ENCODE measurements at regions not wholly inside any gene's neighbourhood (a gene's known extent, or its start where the extent isn't known, plus 50 kb on each side); places are given as distances from the start of the nearest gene placed in this dataset.
A peak's percentile ranks its signal among the peaks of the same experiment; 100 is the strongest.

GRCh38 chr2:104952976-104953375 is 84.9 kb upstream of the MRPS9 start:
- WGBS (ENCODE audit: extremely low coverage, insufficient coverage, low lambda C conversion rate), result no CpG with 5 or more reads among the region's 4 CpGs
- Histone ChIP-seq H3K79me1 (ENCODE audit: low read length) (no peaks in the 10 kb centered on the region), H3K4me1 (ENCODE audit: control insufficient read depth, low read depth, low read length) (no peaks in the 10 kb centered on the region), H3K18ac (ENCODE audit: low read length) (no peak overlapping the region), H2AK5ac (ENCODE audit: low read length) (no peak overlapping the region), H3K9ac (ENCODE audit: low read length) (no peak overlapping the region), H3K27ac (ENCODE audit: low read depth, low read length) (no peak overlapping the region), H4K8ac (ENCODE audit: low read depth, low read length) (no peak overlapping the region), H3K4me3 (ENCODE audit: low read length) (no peak overlapping the region), H3K27me3 (ENCODE audit: insufficient read depth, low read length, poor library complexity) (no peaks in the 10 kb centered on the region), H4K5ac (ENCODE audit: low read length) (no peak overlapping the region), H3K4ac (ENCODE audit: low read depth, low read length) (no peak overlapping the region), H3K79me2 (ENCODE audit: control insufficient read depth, insufficient read depth, low read length) (no peaks in the 10 kb centered on the region), H3K4me2 (ENCODE audit: low read length) (no peak overlapping the region), H3K23ac (ENCODE audit: low read length) (no peak overlapping the region), H3K36me3 (ENCODE audit: control insufficient read depth, insufficient read depth, low read length) (no peaks in the 10 kb centered on the region), H2BK5ac (ENCODE audit: low read length) (no peak overlapping the region), H2BK120ac (ENCODE audit: low read depth, low read length) (no peak overlapping the region), H2BK15ac (replicated peaks; ENCODE audit: low read depth) (no peak overlapping the region), H3K56ac (ENCODE audit: low read length) (no peak overlapping the region)
- DNase-seq, result no peak

GRCh38 chr2:104965900-104966299 is 72.0 kb upstream of the MRPS9 start:
- Histone ChIP-seq H3K56ac (ENCODE audit: low read length) (no peak overlapping the region), H3K4me3 (ENCODE audit: low read length) (no peak overlapping the region), H2BK120ac (ENCODE audit: low read depth, low read length) (no peak overlapping the region), H3K18ac (ENCODE audit: low read length) (no peak overlapping the region), H2BK5ac (ENCODE audit: low read length) (no peak overlapping the region), H2BK15ac (replicated peaks; ENCODE audit: low read depth) (no peak overlapping the region), H2AK5ac (ENCODE audit: low read length) (no peak overlapping the region), H3K27me3 (ENCODE audit: insufficient read depth, low read length, poor library complexity) (no peaks in the 10 kb centered on the region), H3K79me2 (ENCODE audit: control insufficient read depth, insufficient read depth, low read length) (no peaks in the 10 kb centered on the region), H4K5ac (ENCODE audit: low read length) (no peak overlapping the region), H3K27ac (ENCODE audit: low read depth, low read length) (no peak overlapping the region), H3K79me1 (ENCODE audit: low read length) (no peaks in the 10 kb centered on the region), H3K23ac (ENCODE audit: low read length) (no peak overlapping the region), H4K8ac (ENCODE audit: low read depth, low read length) (no peak overlapping the region), H3K36me3 (ENCODE audit: control insufficient read depth, insufficient read depth, low read length) (no peaks in the 10 kb centered on the region), H3K4me2 (ENCODE audit: low read length) (no peak overlapping the region), H3K9ac (ENCODE audit: low read length) (no peak overlapping the region), H3K4ac (ENCODE audit: low read depth, low read length) (no peak overlapping the region), H3K4me1 (ENCODE audit: control insufficient read depth, low read depth, low read length) (peaks cover 2% of the 10 kb centered on the region)
- peak; percentile 44 for DNase-seq

- Histone ChIP-seq H2BK120ac (ENCODE audit: low read depth, low read length) (no peak overlapping the region), H3K4me3 (ENCODE audit: low read length) (no peak overlapping the region)
- WGBS (ENCODE audit: extremely low coverage, insufficient coverage, low lambda C conversion rate), result no CpG with 5 or more reads among the region's 3 CpGs
These were observed 68.3 kb upstream of the MRPS9 start for GRCh38 chr2:104969564-104969963.

GRCh38 chr2:104975371-104975770 is 62.5 kb upstream of the MRPS9 start:
- Histone ChIP-seq H2BK5ac (ENCODE audit: low read length) (no peak overlapping the region), H3K4me2 (ENCODE audit: low read length) (no peak overlapping the region), H4K5ac (ENCODE audit: low read length) (no peak overlapping the region), H3K4me1 (ENCODE audit: control insufficient read depth, low read depth, low read length) (no peaks in the 10 kb centered on the region), H3K79me1 (ENCODE audit: low read length) (no peaks in the 10 kb centered on the region), H3K27me3 (ENCODE audit: insufficient read depth, low read length, poor library complexity) (no peaks in the 10 kb centered on the region), H3K36me3 (ENCODE audit: control insufficient read depth, insufficient read depth, low read length) (no peaks in the 10 kb centered on the region), H3K56ac (ENCODE audit: low read length) (no peak overlapping the region), H3K4me3 (ENCODE audit: low read length) (no peak overlapping the region), H3K79me2 (ENCODE audit: control insufficient read depth, insufficient read depth, low read length) (no peaks in the 10 kb centered on the region), H3K9ac (ENCODE audit: low read length) (no peak overlapping the region), H3K27ac (ENCODE audit: low read depth, low read length) (no peak overlapping the region), H3K4ac (ENCODE audit: low read depth, low read length) (no peak overlapping the region), H2AK5ac (ENCODE audit: low read length) (no peak overlapping the region), H2BK120ac (ENCODE audit: low read depth, low read length) (no peak overlapping the region), H2BK15ac (replicated peaks; ENCODE audit: low read depth) (no peak overlapping the region), H3K23ac (ENCODE audit: low read length) (no peak overlapping the region), H3K18ac (ENCODE audit: low read length) (no peak overlapping the region), H4K8ac (ENCODE audit: low read depth, low read length) (no peak overlapping the region)
- no CpG with 5 or more reads among the region's 3 CpGs for WGBS (ENCODE audit: extremely low coverage, insufficient coverage, low lambda C conversion rate)
- no peak for DNase-seq

More at GRCh38 chr2:104969564-104969963, 68.3 kb upstream of the MRPS9 start:
- H2BK5ac ChIP-seq (ENCODE audit: low read length), result no peak overlapping the region
- no peak overlapping the region for H2AK5ac ChIP-seq (ENCODE audit: low read length)
- DNase-seq, result peak; percentile 71
- H3K56ac ChIP-seq (ENCODE audit: low read length), result no peak overlapping the region
- no peak overlapping the region for H3K18ac ChIP-seq (ENCODE audit: low read length)
- no peak overlapping the region for H3K4me2 ChIP-seq (ENCODE audit: low read length)
- no peaks in the 10 kb centered on the region for H3K36me3 ChIP-seq (ENCODE audit: control insufficient read depth, insufficient read depth, low read length)
- H3K27ac ChIP-seq (ENCODE audit: low read depth, low read length), result no peak overlapping the region
- peaks cover 2% of the 10 kb centered on the region for H3K4me1 ChIP-seq (ENCODE audit: control insufficient read depth, low read depth, low read length)
- no peak overlapping the region for H4K8ac ChIP-seq (ENCODE audit: low read depth, low read length)
- H3K79me2 ChIP-seq (ENCODE audit: control insufficient read depth, insufficient read depth, low read length), result no peaks in the 10 kb centered on the region
- H3K9ac ChIP-seq (ENCODE audit: low read length), result no peak overlapping the region
- no peaks in the 10 kb centered on the region for H3K79me1 ChIP-seq (ENCODE audit: low read length)
- no peak overlapping the region for H3K23ac ChIP-seq (ENCODE audit: low read length)
- H3K27me3 ChIP-seq (ENCODE audit: insufficient read depth, low read length, poor library complexity), result no peaks in the 10 kb centered on the region
- H2BK15ac ChIP-seq (replicated peaks; ENCODE audit: low read depth), result no peak overlapping the region
- no peak overlapping the region for H4K5ac ChIP-seq (ENCODE audit: low read length)
- no peak overlapping the region for H3K4ac ChIP-seq (ENCODE audit: low read depth, low read length)

GRCh38 chr2:104975851-104976250 is 62.0 kb upstream of the MRPS9 start:
- no peak overlapping the region for H3K9ac ChIP-seq (ENCODE audit: low read length)
- H3K27ac ChIP-seq (ENCODE audit: low read depth, low read length), result no peak overlapping the region
- H3K56ac ChIP-seq (ENCODE audit: low read length), result no peak overlapping the region
- no peak overlapping the region for H2AK5ac ChIP-seq (ENCODE audit: low read length)
- H3K79me1 ChIP-seq (ENCODE audit: low read length), result no peaks in the 10 kb centered on the region
- no peaks in the 10 kb centered on the region for H3K27me3 ChIP-seq (ENCODE audit: insufficient read depth, low read length, poor library complexity)
- H3K4me1 ChIP-seq (ENCODE audit: control insufficient read depth, low read depth, low read length), result no peaks in the 10 kb centered on the region
- DNase-seq, result no peak
- no peak overlapping the region for H3K4ac ChIP-seq (ENCODE audit: low read depth, low read length)
- no peak overlapping the region for H3K4me2 ChIP-seq (ENCODE audit: low read length)
- no peak overlapping the region for H4K8ac ChIP-seq (ENCODE audit: low read depth, low read length)
- H2BK120ac ChIP-seq (ENCODE audit: low read depth, low read length), result no peak overlapping the region
- H3K79me2 ChIP-seq (ENCODE audit: control insufficient read depth, insufficient read depth, low read length), result no peaks in the 10 kb centered on the region
- no peak overlapping the region for H3K4me3 ChIP-seq (ENCODE audit: low read length)
- no peak overlapping the region for H4K5ac ChIP-seq (ENCODE audit: low read length)
- no CpG with 5 or more reads among the region's 3 CpGs for WGBS (ENCODE audit: extremely low coverage, insufficient coverage, low lambda C conversion rate)
- H2BK15ac ChIP-seq (replicated peaks; ENCODE audit: low read depth), result no peak overlapping the region
- H3K18ac ChIP-seq (ENCODE audit: low read length), result no peak overlapping the region
- H3K36me3 ChIP-seq (ENCODE audit: control insufficient read depth, insufficient read depth, low read length), result no peaks in the 10 kb centered on the region
- H2BK5ac ChIP-seq (ENCODE audit: low read length), result no peak overlapping the region
- H3K23ac ChIP-seq (ENCODE audit: low read length), result no peak overlapping the region

GRCh38 chr2:104976603-104977120 is 61.2 kb upstream of the MRPS9 start:
- no peak overlapping the region for H3K27ac ChIP-seq (ENCODE audit: low read depth, low read length)
- H3K4ac ChIP-seq (ENCODE audit: low read depth, low read length), result no peak overlapping the region
- peak; percentile 72 for DNase-seq
- H2BK5ac ChIP-seq (ENCODE audit: low read length), result no peak overlapping the region
- H3K9ac ChIP-seq (ENCODE audit: low read length), result no peak overlapping the region
- H3K4me1 ChIP-seq (ENCODE audit: control insufficient read depth, low read depth, low read length), result no peaks in the 10 kb centered on the region
- no CpG with 5 or more reads among the region's 4 CpGs for WGBS (ENCODE audit: extremely low coverage, insufficient coverage, low lambda C conversion rate)
- H4K5ac ChIP-seq (ENCODE audit: low read length), result no peak overlapping the region
- no peaks in the 10 kb centered on the region for H3K79me2 ChIP-seq (ENCODE audit: control insufficient read depth, insufficient read depth, low read length)
- H3K23ac ChIP-seq (ENCODE audit: low read length), result no peak overlapping the region
- H3K18ac ChIP-seq (ENCODE audit: low read length), result no peak overlapping the region
- no peaks in the 10 kb centered on the region for H3K79me1 ChIP-seq (ENCODE audit: low read length)
- H4K8ac ChIP-seq (ENCODE audit: low read depth, low read length), result no peak overlapping the region
- no peaks in the 10 kb centered on the region for H3K36me3 ChIP-seq (ENCODE audit: control insufficient read depth, insufficient read depth, low read length)
- H3K56ac ChIP-seq (ENCODE audit: low read length), result no peak overlapping the region
- H3K4me2 ChIP-seq (ENCODE audit: low read length), result no peak overlapping the region
- H3K4me3 ChIP-seq (ENCODE audit: low read length), result no peak overlapping the region
- no peak overlapping the region for H2AK5ac ChIP-seq (ENCODE audit: low read length)
- no peaks in the 10 kb centered on the region for H3K27me3 ChIP-seq (ENCODE audit: insufficient read depth, low read length, poor library complexity)
- H2BK15ac ChIP-seq (replicated peaks; ENCODE audit: low read depth), result no peak overlapping the region
- no peak overlapping the region for H2BK120ac ChIP-seq (ENCODE audit: low read depth, low read length)

Measured in mesendoderm (in vitro differentiated cells).